ENCODE measurements at regions not wholly inside any gene's neighbourhood (a gene's known extent, or its start where the extent isn't known, plus 50 kb on each side); places are given as distances from the start of the nearest gene placed in this dataset.

DNA sequence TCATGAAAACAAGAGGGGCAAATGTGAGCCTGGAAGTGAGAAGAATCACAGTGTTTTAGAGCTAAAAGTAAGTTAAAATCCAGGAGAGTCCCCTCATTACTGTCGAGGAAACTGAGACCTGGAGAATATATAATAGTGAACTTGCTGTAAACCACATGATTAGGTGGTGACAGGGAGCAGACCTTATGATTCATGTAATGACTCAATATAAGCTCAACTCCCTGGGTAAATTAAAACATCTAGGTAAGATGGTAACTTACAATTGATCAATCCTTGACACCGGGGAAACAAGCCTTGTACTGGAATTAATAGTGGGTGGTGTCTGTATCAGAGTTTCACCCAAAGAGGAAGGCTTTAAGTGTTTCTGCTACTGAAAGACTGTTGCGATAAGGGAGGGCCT is 269.3 kb downstream of the SNAPC1 start:
- no peak for DNase-seq
- Histone ChIP-seq H3K36me3 (ENCODE audit: control insufficient read depth, insufficient read depth, low read length) (no peaks in the 10 kb centered on the region), H3K27me3 (ENCODE audit: control insufficient read depth, insufficient read depth, low read length) (no peaks in the 10 kb centered on the region), H3K4me3 (ENCODE audit: low read length) (no peak overlapping the region), H3K9me3 (ENCODE audit: control insufficient read depth, low read depth, low read length) (no peaks in the 10 kb centered on the region), H3K27ac (ENCODE audit: low read length) (no peak overlapping the region), H3K4me1 (ENCODE audit: control insufficient read depth, insufficient read depth, low read length) (no peaks in the 10 kb centered on the region)
- WGBS (ENCODE audit: insufficient coverage, low lambda C conversion rate) = no CpG with 5 or more reads among the region's 3 CpGs

- Histone ChIP-seq H3K9me3 (ENCODE audit: control insufficient read depth, low read depth, low read length) (peaks cover 3% of the 10 kb centered on the region), H3K27ac (ENCODE audit: low read length) (no peak overlapping the region), H3K4me1 (ENCODE audit: control insufficient read depth, insufficient read depth, low read length) (no peaks in the 10 kb centered on the region), H3K4me3 (ENCODE audit: low read length) (no peak overlapping the region), H3K36me3 (ENCODE audit: control insufficient read depth, insufficient read depth, low read length) (no peaks in the 10 kb centered on the region), H3K27me3 (ENCODE audit: control insufficient read depth, insufficient read depth, low read length) (no peaks in the 10 kb centered on the region)
- WGBS (ENCODE audit: insufficient coverage, low lambda C conversion rate) = no CpG with 5 or more reads among the region's 3 CpGs
- no peak for DNase-seq
Measured at GRCh38 chr14:62053188-62053587, 291.0 kb downstream of the SNAPC1 start.

GRCh38 chr14:62056789-62057188 is 294.6 kb downstream of the SNAPC1 start:
- no peaks in the 10 kb centered on the region for H3K36me3 ChIP-seq (ENCODE audit: control insufficient read depth, insufficient read depth, low read length)
- H3K4me1 ChIP-seq (ENCODE audit: control insufficient read depth, insufficient read depth, low read length) = no peaks in the 10 kb centered on the region
- no CpG with 5 or more reads among the region's 27 CpGs for WGBS (ENCODE audit: insufficient coverage, low lambda C conversion rate)
- no peaks in the 10 kb centered on the region for H3K27me3 ChIP-seq (ENCODE audit: control insufficient read depth, insufficient read depth, low read length)
- H3K4me3 ChIP-seq (ENCODE audit: low read length) = no peak overlapping the region
- DNase-seq = no peak
- H3K27ac ChIP-seq (ENCODE audit: low read length) = no peak overlapping the region
- H3K9me3 ChIP-seq (ENCODE audit: control insufficient read depth, low read depth, low read length) = peaks cover 3% of the 10 kb centered on the region

- WGBS (ENCODE audit: insufficient coverage, low lambda C conversion rate) = 92% methylated on average over 2 of the region's 5 CpGs
- H3K4me3 ChIP-seq (ENCODE audit: low read length) = no peak overlapping the region
- no peaks in the 10 kb centered on the region for H3K9me3 ChIP-seq (ENCODE audit: control insufficient read depth, low read depth, low read length)
- no peak for DNase-seq
- H3K4me1 ChIP-seq (ENCODE audit: control insufficient read depth, insufficient read depth, low read length) = no peaks in the 10 kb centered on the region
- no peak overlapping the region for H3K27ac ChIP-seq (ENCODE audit: low read length)
- H3K27me3 ChIP-seq (ENCODE audit: control insufficient read depth, insufficient read depth, low read length) = no peaks in the 10 kb centered on the region
- no peaks in the 10 kb centered on the region for H3K36me3 ChIP-seq (ENCODE audit: control insufficient read depth, insufficient read depth, low read length)
Measured at GRCh38 chr14:62062645-62063044, 300.4 kb downstream of the SNAPC1 start.

- H3K36me3 ChIP-seq (ENCODE audit: control insufficient read depth, insufficient read depth, low read length) = no peaks in the 10 kb centered on the region
- no peak overlapping the region for H3K4me3 ChIP-seq (ENCODE audit: low read length)
- DNase-seq = no peak
- H3K27ac ChIP-seq (ENCODE audit: low read length) = no peak overlapping the region
- H3K27me3 ChIP-seq (ENCODE audit: control insufficient read depth, insufficient read depth, low read length) = no peaks in the 10 kb centered on the region
- no CpG with 5 or more reads among the region's 3 CpGs for WGBS (ENCODE audit: insufficient coverage, low lambda C conversion rate)
- no peaks in the 10 kb centered on the region for H3K9me3 ChIP-seq (ENCODE audit: control insufficient read depth, low read depth, low read length)
- H3K4me1 ChIP-seq (ENCODE audit: control insufficient read depth, insufficient read depth, low read length) = no peaks in the 10 kb centered on the region
Measured at GRCh38 chr14:62064751-62065323, 302.6 kb downstream of the SNAPC1 start.

DNA sequence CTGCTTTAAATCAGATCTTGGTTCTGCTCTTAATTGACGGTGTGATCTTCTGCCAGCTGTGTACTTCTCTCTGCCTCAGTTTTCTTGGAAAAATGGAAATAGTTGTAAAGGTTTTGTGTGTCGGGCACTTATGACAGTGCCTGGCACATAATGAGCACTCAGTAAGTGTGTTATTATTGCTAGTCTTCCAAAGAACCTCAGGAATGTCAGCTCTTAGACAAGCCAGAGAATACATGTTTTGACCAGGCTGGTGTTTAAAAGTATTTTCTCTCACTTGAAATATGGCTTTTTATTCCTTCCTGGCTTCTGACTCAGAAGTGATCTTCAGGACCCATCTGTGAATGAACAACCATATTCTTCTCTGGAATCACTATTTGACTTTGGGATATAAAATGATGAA is 304.1 kb downstream of the SNAPC1 start:
- Histone ChIP-seq H3K36me3 (ENCODE audit: control insufficient read depth, insufficient read depth, low read length) (no peaks in the 10 kb centered on the region), H3K27ac (ENCODE audit: low read length) (no peak overlapping the region), H3K4me3 (ENCODE audit: low read length) (no peak overlapping the region), H3K4me1 (ENCODE audit: control insufficient read depth, insufficient read depth, low read length) (no peaks in the 10 kb centered on the region), H3K27me3 (ENCODE audit: control insufficient read depth, insufficient read depth, low read length) (no peaks in the 10 kb centered on the region), H3K9me3 (ENCODE audit: control insufficient read depth, low read depth, low read length) (no peaks in the 10 kb centered on the region)
- no CpG with 5 or more reads among the region's 2 CpGs for WGBS (ENCODE audit: insufficient coverage, low lambda C conversion rate)
- DNase-seq = no peak

DNA sequence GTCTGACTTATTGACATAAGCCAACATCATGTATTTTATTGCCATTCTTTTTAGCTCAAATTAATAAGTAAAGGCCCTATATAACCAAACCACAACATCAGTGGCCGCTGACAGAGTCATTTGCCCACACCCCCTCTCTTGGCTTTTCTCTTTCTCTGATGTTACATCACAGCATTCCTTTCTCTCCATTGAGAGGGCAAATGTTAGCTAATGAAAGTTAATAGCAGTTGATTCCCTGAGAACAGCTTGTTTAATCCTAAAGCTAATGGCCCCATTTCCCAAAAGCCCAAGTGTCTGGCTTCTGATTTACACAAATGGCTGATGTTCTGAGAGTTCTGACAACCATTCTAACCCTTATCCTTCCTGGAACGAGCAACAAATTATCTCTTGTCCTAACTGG is 308.8 kb downstream of the SNAPC1 start:
- Histone ChIP-seq H3K36me3 (ENCODE audit: control insufficient read depth, insufficient read depth, low read length) (no peaks in the 10 kb centered on the region), H3K9me3 (ENCODE audit: control insufficient read depth, low read depth, low read length) (no peaks in the 10 kb centered on the region), H3K27me3 (ENCODE audit: control insufficient read depth, insufficient read depth, low read length) (no peaks in the 10 kb centered on the region), H3K27ac (ENCODE audit: low read length) (no peak overlapping the region), H3K4me1 (ENCODE audit: control insufficient read depth, insufficient read depth, low read length) (no peaks in the 10 kb centered on the region), H3K4me3 (ENCODE audit: low read length) (no peak overlapping the region)
- no peak for DNase-seq
- 60% methylated on average over 1 of the region's 2 CpGs for WGBS (ENCODE audit: insufficient coverage, low lambda C conversion rate)

- Histone ChIP-seq H3K4me1 (ENCODE audit: control insufficient read depth, insufficient read depth, low read length) (no peaks in the 10 kb centered on the region), H3K36me3 (ENCODE audit: control insufficient read depth, insufficient read depth, low read length) (no peaks in the 10 kb centered on the region), H3K4me3 (ENCODE audit: low read length) (no peak overlapping the region), H3K9me3 (ENCODE audit: control insufficient read depth, low read depth, low read length) (no peaks in the 10 kb centered on the region), H3K27ac (ENCODE audit: low read length) (no peak overlapping the region), H3K27me3 (ENCODE audit: control insufficient read depth, insufficient read depth, low read length) (no peaks in the 10 kb centered on the region)
- DNase-seq = no peak
- WGBS (ENCODE audit: insufficient coverage, low lambda C conversion rate) = no CpG with 5 or more reads among the region's 4 CpGs
Measured at GRCh38 chr14:62076368-62076767, 314.1 kb downstream of the SNAPC1 start.

DNA sequence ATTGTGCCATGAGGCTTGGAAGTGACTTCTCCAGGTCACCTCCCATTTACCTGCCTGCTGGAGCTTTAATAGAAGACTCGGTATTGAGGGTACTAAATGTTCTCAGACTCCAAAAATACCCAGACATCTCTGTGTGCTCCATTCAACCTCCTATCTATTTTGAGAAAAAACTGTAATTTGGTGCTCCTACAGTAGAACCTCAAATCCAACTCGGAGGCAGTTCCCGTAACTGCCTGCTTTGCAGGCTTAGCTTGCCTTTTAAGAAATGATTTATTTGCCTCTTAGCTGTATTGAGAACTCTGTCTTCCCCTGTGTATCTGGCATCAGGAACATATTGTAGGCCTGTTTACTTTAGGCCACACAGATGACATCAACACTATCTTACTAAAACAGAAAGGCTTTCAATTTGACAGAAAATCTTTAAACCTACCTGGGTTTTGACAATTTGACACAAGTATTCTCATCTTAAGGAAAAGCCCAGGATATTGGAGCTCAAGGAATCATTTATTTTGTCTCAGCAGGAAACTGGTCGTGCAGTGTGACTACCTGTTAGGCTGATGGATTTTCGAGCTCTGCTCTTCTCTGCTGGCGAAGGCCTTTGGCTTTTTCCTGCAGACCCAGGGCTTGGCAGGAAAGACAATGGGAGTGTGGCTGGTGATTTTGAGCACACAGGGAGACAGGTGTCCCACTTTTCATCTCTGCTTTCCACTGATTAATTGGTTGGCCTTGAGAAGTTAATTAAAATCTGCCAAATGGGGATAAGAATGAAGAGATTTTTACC is 314.8 kb downstream of the SNAPC1 start:
- WGBS (ENCODE audit: insufficient coverage, low lambda C conversion rate) = 60% methylated on average over 2 of the region's 6 CpGs
- H3K27ac ChIP-seq (ENCODE audit: low read length) = no peak overlapping the region
- no peaks in the 10 kb centered on the region for H3K9me3 ChIP-seq (ENCODE audit: control insufficient read depth, low read depth, low read length)
- H3K4me1 ChIP-seq (ENCODE audit: control insufficient read depth, insufficient read depth, low read length) = no peaks in the 10 kb centered on the region
- H3K27me3 ChIP-seq (ENCODE audit: control insufficient read depth, insufficient read depth, low read length) = no peaks in the 10 kb centered on the region
- no peak for DNase-seq
- no peak overlapping the region for H3K4me3 ChIP-seq (ENCODE audit: low read length)
- H3K36me3 ChIP-seq (ENCODE audit: control insufficient read depth, insufficient read depth, low read length) = no peaks in the 10 kb centered on the region

DNA sequence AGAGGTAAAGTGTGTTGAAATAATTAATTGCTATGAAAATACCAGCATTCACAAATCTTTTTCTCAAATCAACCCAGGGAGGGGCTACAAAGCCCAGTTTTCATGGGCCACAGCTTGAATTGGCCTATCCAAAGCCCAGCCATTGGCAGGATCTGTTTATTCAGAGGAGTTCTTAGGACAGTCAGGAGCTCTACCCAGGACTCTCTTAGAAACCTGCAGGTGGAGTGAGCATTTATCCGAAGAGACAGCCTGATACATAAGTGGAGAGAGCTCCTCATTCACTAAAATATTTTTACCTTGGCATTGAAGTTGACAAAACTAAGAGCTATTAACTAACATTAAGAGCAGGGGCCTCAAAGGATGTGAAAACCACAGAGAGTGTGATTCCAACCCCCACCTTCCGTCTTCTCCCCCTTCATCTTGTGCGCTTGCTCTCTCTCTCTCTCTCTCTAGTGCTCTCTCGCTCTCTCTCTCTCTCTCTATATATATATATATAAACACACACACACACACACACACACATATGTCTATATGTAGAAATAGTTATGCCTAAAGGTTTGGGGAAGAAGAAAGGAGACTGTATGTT is 315.5 kb downstream of the SNAPC1 start:
- Histone ChIP-seq H3K27ac (ENCODE audit: low read length) (no peak overlapping the region), H3K36me3 (ENCODE audit: control insufficient read depth, insufficient read depth, low read length) (no peaks in the 10 kb centered on the region), H3K4me1 (ENCODE audit: control insufficient read depth, insufficient read depth, low read length) (no peaks in the 10 kb centered on the region), H3K4me3 (ENCODE audit: low read length) (no peak overlapping the region), H3K9me3 (ENCODE audit: control insufficient read depth, low read depth, low read length) (no peaks in the 10 kb centered on the region), H3K27me3 (ENCODE audit: control insufficient read depth, insufficient read depth, low read length) (no peaks in the 10 kb centered on the region)
- WGBS (ENCODE audit: insufficient coverage, low lambda C conversion rate) = 100% methylated on average over 1 of the region's 4 CpGs
- DNase-seq = no peak

Data from large intestine (tissue), 3 donors.